Epithelial cell of esophagus (primary cell): ENCODE measurements at regions not wholly inside any gene's neighbourhood (a gene's known extent, or its start where the extent isn't known, plus 50 kb on each side); places are given as distances from the start of the nearest gene placed in this dataset.

Experiments used
- DNase-seq: peaks from one replicate; pipeline ENCODE4 v3.0.0; 2010; ENCODE audit warnings: low read depth
- H3K4me3 ChIP-seq: 2 replicates; pipeline ENCODE4 v1.5.1; 2011; ENCODE audit warnings: mild to moderate bottlenecking, low read length, control low read depth
- CTCF ChIP-seq: IDR thresholded peaks from 2 replicates; pipeline ENCODE4 v1.5.1; 2011; ENCODE audit warnings: low read depth, mild to moderate bottlenecking, low read length, control low read depth, inconsistent platforms; ENCODE audit not compliant: insufficient read depth; ENCODE audit errors: missing control alignments

GRCh38 chr3:117139681-117140080 is 430.1 kb downstream of the TUSC7 start:
- TF ChIP-seq CTCF = no peak
- DNase-seq = no peak
- H3K4me3 ChIP-seq = no peak overlapping the region

DNA sequence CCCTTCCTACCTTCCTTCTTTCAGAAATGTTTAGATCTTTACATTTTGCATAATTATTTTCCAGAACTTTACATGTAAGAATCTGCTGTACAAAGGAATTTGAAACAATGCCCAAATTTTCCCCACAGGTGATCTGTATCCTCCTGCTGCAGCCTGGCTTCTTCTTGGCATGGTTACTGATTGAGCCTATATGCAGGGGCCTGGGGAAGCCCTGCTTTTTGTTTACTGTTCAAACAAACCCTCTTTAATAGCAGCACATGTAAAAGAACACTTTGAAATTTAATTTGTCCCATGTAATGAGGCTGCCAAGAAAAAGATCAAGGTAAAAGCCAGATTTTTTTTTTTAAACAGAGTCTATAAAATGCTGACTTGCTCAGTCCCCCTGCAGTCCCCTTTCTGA is 432.2 kb downstream of the TUSC7 start:
- TF ChIP-seq CTCF = no peak
- no peak for DNase-seq
- no peak overlapping the region for H3K4me3 ChIP-seq

- H3K4me3 ChIP-seq = no peak overlapping the region
- DNase-seq = peak; percentile 44
- no peak for TF ChIP-seq CTCF
Measured at GRCh38 chr3:117144853-117145252, 435.3 kb downstream of the TUSC7 start.

DNA sequence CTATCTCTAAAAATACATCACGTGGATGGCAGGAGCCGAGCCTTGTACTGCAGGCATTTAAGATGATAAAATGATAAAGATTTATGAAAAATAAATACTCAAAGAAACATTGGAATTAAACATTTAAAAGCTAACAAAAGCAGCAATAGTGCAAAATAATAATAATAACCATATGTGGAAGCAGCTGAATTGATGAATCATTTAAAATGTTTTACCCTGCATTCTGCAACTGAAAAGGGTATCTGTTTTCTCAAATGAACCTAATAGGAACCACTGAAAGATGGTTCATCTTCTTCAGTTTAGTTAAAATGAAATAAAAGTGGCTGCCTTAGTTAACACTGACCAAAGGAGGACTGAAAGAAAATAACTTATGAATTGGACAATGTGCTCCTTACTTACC is 436.1 kb downstream of the TUSC7 start:
- DNase-seq = no peak
- TF ChIP-seq CTCF = no peak
- H3K4me3 ChIP-seq = no peak overlapping the region

DNA sequence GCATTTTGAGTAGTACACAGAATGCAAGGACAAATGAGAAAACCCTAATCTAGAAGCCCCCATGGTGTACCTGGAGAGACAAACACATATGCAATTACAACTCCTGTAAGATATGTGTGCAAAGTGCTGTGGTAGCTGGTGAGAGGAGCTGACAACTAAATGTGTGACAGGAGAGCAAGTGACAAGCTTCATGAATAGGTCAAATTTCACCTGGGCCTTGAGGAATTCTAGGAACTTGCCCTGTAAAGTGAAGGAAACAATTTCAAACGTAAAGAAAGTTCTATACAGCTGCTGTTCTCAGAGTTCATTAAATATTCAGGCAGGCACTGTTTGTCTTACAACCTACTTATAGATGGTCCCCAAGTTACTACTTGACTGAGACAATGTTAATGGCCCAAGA is 437.0 kb downstream of the TUSC7 start:
- TF ChIP-seq CTCF = no peak

GRCh38 chr3:117149584-117149983 is 440.0 kb downstream of the TUSC7 start:
- no peak for TF ChIP-seq CTCF
- H3K4me3 ChIP-seq = no peak overlapping the region
- no peak for DNase-seq

More for the DNA sequence above, 437.0 kb downstream of the TUSC7 start:
- no peak for DNase-seq
- H3K4me3 ChIP-seq = no peak overlapping the region

- TF ChIP-seq CTCF = no peak
- no peak for DNase-seq
- no peak overlapping the region for H3K4me3 ChIP-seq
Measured at GRCh38 chr3:117150628-117151027, 441.0 kb downstream of the TUSC7 start.
